ENCODE measurements at regions not wholly inside any gene's neighbourhood (a gene's known extent, or its start where the extent isn't known, plus 50 kb on each side); places are given as distances from the start of the nearest gene placed in this dataset.

- no peak overlapping the region for H3K27ac Mint-ChIP-seq (ENCODE audit: unreplicated experiment)
- no peaks in the 10 kb centered on the region for H3K36me3 Mint-ChIP-seq (ENCODE audit: insufficient read depth, unreplicated experiment)
- DNase-seq = no peak
- H3K27me3 Mint-ChIP-seq (ENCODE audit: unreplicated experiment) = no peaks in the 10 kb centered on the region
- CTCF ChIA-PET = interaction anchor here (1.2 kb wide), 1 partner anchor 12 kb away, joined by 3 read pairs; no protein-coding TSS in a partner anchor
- TF ChIP-seq CTCF (IDR thresholded peaks at IDR 0.05; ENCODE audit: unreplicated experiment) = no peak
- no TSS peak for BruUV-seq (replicated peaks)
- H3K4me1 Mint-ChIP-seq (ENCODE audit: low read depth, unreplicated experiment) = no peaks in the 10 kb centered on the region
- H3K9me3 Mint-ChIP-seq (ENCODE audit: low read depth, unreplicated experiment) = peaks cover 2% of the 10 kb centered on the region
- no peak overlapping the region for H3K4me3 Mint-ChIP-seq (ENCODE audit: low read depth, unreplicated experiment)
- intact Hi-C loops (cut with micrococcal nuclease; ENCODE audit: unreplicated experiment) = no loop called here
Measured at GRCh38 chr18:44425161-44425560, 255.5 kb upstream of the SETBP1 start.

- intact Hi-C loops (cut with micrococcal nuclease; ENCODE audit: unreplicated experiment) = no loop called here
- no peak for TF ChIP-seq CTCF (IDR thresholded peaks at IDR 0.05; ENCODE audit: unreplicated experiment)
- peaks cover 2% of the 10 kb centered on the region for H3K9me3 Mint-ChIP-seq (ENCODE audit: low read depth, unreplicated experiment)
- H3K27ac Mint-ChIP-seq (ENCODE audit: unreplicated experiment) = no peak overlapping the region
- H3K36me3 Mint-ChIP-seq (ENCODE audit: insufficient read depth, unreplicated experiment) = no peaks in the 10 kb centered on the region
- BruUV-seq (replicated peaks) = no TSS peak
- no peak for DNase-seq
- CTCF ChIA-PET = no interaction called here
- no peaks in the 10 kb centered on the region for H3K4me1 Mint-ChIP-seq (ENCODE audit: low read depth, unreplicated experiment)
- no peak overlapping the region for H3K4me3 Mint-ChIP-seq (ENCODE audit: low read depth, unreplicated experiment)
- no peaks in the 10 kb centered on the region for H3K27me3 Mint-ChIP-seq (ENCODE audit: unreplicated experiment)
Measured at GRCh38 chr18:44437603-44438002, 243.1 kb upstream of the SETBP1 start.

GRCh38 chr18:44450226-44450625 lies 230.5 kb upstream of the SETBP1 start:
- Mint-ChIP-seq H3K9me3 (ENCODE audit: low read depth, unreplicated experiment) (no peaks in the 10 kb centered on the region), H3K27me3 (ENCODE audit: unreplicated experiment) (no peaks in the 10 kb centered on the region), H3K36me3 (ENCODE audit: insufficient read depth, unreplicated experiment) (no peaks in the 10 kb centered on the region), H3K4me1 (ENCODE audit: low read depth, unreplicated experiment) (no peaks in the 10 kb centered on the region), H3K27ac (ENCODE audit: unreplicated experiment) (no peak overlapping the region), H3K4me3 (ENCODE audit: low read depth, unreplicated experiment) (no peak overlapping the region)
- intact Hi-C loops (cut with micrococcal nuclease; ENCODE audit: unreplicated experiment) = no loop called here
- DNase-seq = no peak
- CTCF ChIA-PET = no interaction called here
- no peak for TF ChIP-seq CTCF (IDR thresholded peaks at IDR 0.05; ENCODE audit: unreplicated experiment)
- BruUV-seq (replicated peaks) = no TSS peak

- Mint-ChIP-seq H3K4me3 (ENCODE audit: low read depth, unreplicated experiment) (no peak overlapping the region), H3K27me3 (ENCODE audit: unreplicated experiment) (no peaks in the 10 kb centered on the region), H3K9me3 (ENCODE audit: low read depth, unreplicated experiment) (no peaks in the 10 kb centered on the region), H3K36me3 (ENCODE audit: insufficient read depth, unreplicated experiment) (no peaks in the 10 kb centered on the region), H3K4me1 (ENCODE audit: low read depth, unreplicated experiment) (no peaks in the 10 kb centered on the region), H3K27ac (ENCODE audit: unreplicated experiment) (no peak overlapping the region)
- no peak for DNase-seq
- no TSS peak for BruUV-seq (replicated peaks)
- TF ChIP-seq CTCF (IDR thresholded peaks at IDR 0.05; ENCODE audit: unreplicated experiment) = no peak
- intact Hi-C loops (cut with micrococcal nuclease; ENCODE audit: unreplicated experiment) = no loop called here
- CTCF ChIA-PET = no interaction called here
Measured at GRCh38 chr18:44452346-44452745, 228.3 kb upstream of the SETBP1 start.

- no peak for DNase-seq
- no peak overlapping the region for H3K4me3 Mint-ChIP-seq (ENCODE audit: low read depth, unreplicated experiment)
- BruUV-seq (replicated peaks) = no TSS peak
- intact Hi-C loops (cut with micrococcal nuclease; ENCODE audit: unreplicated experiment) = no loop called here
- H3K36me3 Mint-ChIP-seq (ENCODE audit: insufficient read depth, unreplicated experiment) = no peaks in the 10 kb centered on the region
- no peak for TF ChIP-seq CTCF (IDR thresholded peaks at IDR 0.05; ENCODE audit: unreplicated experiment)
- H3K4me1 Mint-ChIP-seq (ENCODE audit: low read depth, unreplicated experiment) = no peaks in the 10 kb centered on the region
- no peaks in the 10 kb centered on the region for H3K27me3 Mint-ChIP-seq (ENCODE audit: unreplicated experiment)
- H3K27ac Mint-ChIP-seq (ENCODE audit: unreplicated experiment) = no peak overlapping the region
- no peaks in the 10 kb centered on the region for H3K9me3 Mint-ChIP-seq (ENCODE audit: low read depth, unreplicated experiment)
- CTCF ChIA-PET = no interaction called here
Measured at GRCh38 chr18:44453505-44453904, 227.2 kb upstream of the SETBP1 start.
